Ovary (tissue), 3 donors: ENCODE measurements at regions not wholly inside any gene's neighbourhood (a gene's known extent, or its start where the extent isn't known, plus 50 kb on each side); places are given as distances from the start of the nearest gene placed in this dataset.
"Not testable (repeated sequence)": the region's sequence is repeated elsewhere in the genome, so short reads cannot be mapped to it uniquely, and the experiment has no call there.

Experiments
- POLR2A ChIP-seq: fragments of 450-650 bp; IDR thresholded peaks from one replicate; pipeline ENCODE4 v1.6.1; 2017; ENCODE audit warnings: antibody characterized with exemption, mild to moderate bottlenecking, moderate library complexity
- TF ChIP-seq, protein P1 (sequence below), 3 donors: fragments of 450-650 bp in 2 of 3; fragments of 200-600 bp in 1 of 3; IDR thresholded peaks; one replicate each; pipeline versions ENCODE4 v1.5.1 to v1.8.0; 2016 to 2022; ENCODE audit warnings: antibody characterized with exemption in 3 of 3, mild to moderate bottlenecking in 1 of 3
- donor health status: DM: no; HTN: no; CAD: no.

DNA sequence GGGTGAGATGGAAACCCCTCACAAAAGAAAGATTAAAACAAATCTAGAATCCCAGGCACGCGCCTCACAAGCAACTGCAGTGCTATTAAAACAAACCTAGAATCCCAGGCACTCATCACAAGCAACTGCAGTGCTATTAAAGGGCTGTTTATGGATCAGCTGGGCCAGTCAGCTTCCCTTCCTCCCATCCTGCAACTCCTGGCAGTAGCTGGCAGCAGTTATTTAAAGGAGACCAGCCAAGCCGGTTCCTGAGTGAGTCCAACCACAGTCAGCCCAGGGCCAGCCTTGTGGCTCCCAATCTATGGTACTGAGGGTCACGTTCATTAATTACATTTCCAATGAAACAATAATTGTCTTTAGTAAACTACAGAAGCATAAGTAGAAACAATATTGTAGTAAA is 1673.5 kb downstream of the SPATA31A7 start:
- TF ChIP-seq, protein P1, sequence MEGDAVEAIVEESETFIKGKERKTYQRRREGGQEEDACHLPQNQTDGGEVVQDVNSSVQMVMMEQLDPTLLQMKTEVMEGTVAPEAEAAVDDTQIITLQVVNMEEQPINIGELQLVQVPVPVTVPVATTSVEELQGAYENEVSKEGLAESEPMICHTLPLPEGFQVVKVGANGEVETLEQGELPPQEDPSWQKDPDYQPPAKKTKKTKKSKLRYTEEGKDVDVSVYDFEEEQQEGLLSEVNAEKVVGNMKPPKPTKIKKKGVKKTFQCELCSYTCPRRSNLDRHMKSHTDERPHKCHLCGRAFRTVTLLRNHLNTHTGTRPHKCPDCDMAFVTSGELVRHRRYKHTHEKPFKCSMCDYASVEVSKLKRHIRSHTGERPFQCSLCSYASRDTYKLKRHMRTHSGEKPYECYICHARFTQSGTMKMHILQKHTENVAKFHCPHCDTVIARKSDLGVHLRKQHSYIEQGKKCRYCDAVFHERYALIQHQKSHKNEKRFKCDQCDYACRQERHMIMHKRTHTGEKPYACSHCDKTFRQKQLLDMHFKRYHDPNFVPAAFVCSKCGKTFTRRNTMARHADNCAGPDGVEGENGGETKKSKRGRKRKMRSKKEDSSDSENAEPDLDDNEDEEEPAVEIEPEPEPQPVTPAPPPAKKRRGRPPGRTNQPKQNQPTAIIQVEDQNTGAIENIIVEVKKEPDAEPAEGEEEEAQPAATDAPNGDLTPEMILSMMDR (IDR thresholded peaks at IDR 0.05) = not testable (repeated sequence)
- not testable (repeated sequence) for TF ChIP-seq POLR2A
